Lung (tissue), 11 donors: ENCODE measurements at regions not wholly inside any gene's neighbourhood (a gene's known extent, or its start where the extent isn't known, plus 50 kb on each side); places are given as distances from the start of the nearest gene placed in this dataset.

ENCODE experiments used
- ATAC-seq: fragments of 200-7000 bp; cut with Tn5 transposase; one replicate; pipeline ENCODE4 v1.9.1; 2020; ENCODE audit warnings: moderate number of reproducible peaks; ENCODE audit not compliant: insufficient read depth, low FRiP score
- DNase-seq, 3 donors: peaks; one replicate each; pipeline ENCODE4 v3.0.0-alpha.2; 2013 to 2017
- H3K27ac ChIP-seq, 2 donors: one replicate each; pipeline ENCODE4 v1.5.1; 2013; ENCODE audit warnings: mild to moderate bottlenecking in 2 of 2, moderate library complexity in 2 of 2, control low read depth in 1 of 2, inconsistent platforms in 1 of 2, low read depth in 1 of 2, low read length in 1 of 2
- H3K27me3 ChIP-seq, 3 donors: one replicate each; pipeline ENCODE4 v1.5.1; 2013; ENCODE audit warnings: low read length in 2 of 3; ENCODE audit not compliant: control insufficient read depth in 3 of 3, insufficient read depth in 3 of 3
- H3K36me3 ChIP-seq, 4 donors: one replicate each; pipeline ENCODE4 v1.5.1; 2013; ENCODE audit warnings: low read length in 4 of 4, mild to moderate bottlenecking in 1 of 4, moderate library complexity in 1 of 4; ENCODE audit not compliant: control insufficient read depth in 4 of 4, insufficient read depth in 4 of 4
- H3K4me1 ChIP-seq, 5 donors: one replicate each; pipeline ENCODE4 v1.5.1; 2013; ENCODE audit warnings: low read length in 5 of 5, mild to moderate bottlenecking in 2 of 5, moderate library complexity in 1 of 5; ENCODE audit not compliant: control insufficient read depth in 5 of 5, insufficient read depth in 5 of 5
- H3K4me3 ChIP-seq: one replicate; pipeline ENCODE4 v1.5.1; 2013; ENCODE audit warnings: mild to moderate bottlenecking, control low read depth, moderate library complexity
- H3K9ac ChIP-seq, 2 donors: one replicate each; pipeline ENCODE4 v1.5.1; 2013; ENCODE audit warnings: low read length in 2 of 2, control low read depth in 1 of 2; ENCODE audit not compliant: insufficient read depth in 1 of 2
- H3K9me3 ChIP-seq, 4 donors: one replicate each; pipeline ENCODE4 v1.5.1; 2013; ENCODE audit warnings: low read length in 3 of 4, mild to moderate bottlenecking in 1 of 4, moderate library complexity in 1 of 4; ENCODE audit not compliant: control insufficient read depth in 4 of 4, insufficient read depth in 3 of 4
- WGBS, 2 donors: extraction: QIAGEN DNeasy Blood & Tissue Kit; methylation state at CpG; one replicate each; pipeline ENCODE4 v1.1.7; 2013; 5-methylcytosine and 5-hydroxymethylcytosine counted together
- TF ChIP-seq, protein P1 (sequence below): IDR thresholded peaks from 2 replicates; pipeline ENCODE4 v1.5.1; 2012; ENCODE audit warnings: mild to moderate bottlenecking; ENCODE audit errors: control extremely low read depth, extremely low read depth
- donor health status: control.
- donor health status: control.
- donor health status: Bipolar disorder and iron deficiency.
- donor health status: healthy.
- donor health status: DM: yes; HTN: yes; CAD: no.

GRCh38 chr13:31670831-31671617 lies 68.3 kb upstream of the RXFP2 start:
- Histone ChIP-seq H3K36me3 (no peaks in the 10 kb centered on the region), H3K4me3 (no peak overlapping the region), H3K9me3 (peaks cover 0 to 10% (median under 1%) of the 10 kb centered on the region in 4 donors), H3K9ac (no peak overlapping the region), H3K4me1 (peaks cover 0 to 8% (median 0%) of the 10 kb centered on the region in 5 donors), H3K27me3 (no peaks in the 10 kb centered on the region), H3K27ac (no peak overlapping the region)
- DNase-seq (peak in 1 of 3 donors; percentile 13), ATAC-seq (no peak)
- WGBS, 2 donors = 82 to 83% methylated on average over 1 of the region's 1 CpG
- TF ChIP-seq, protein P1, sequence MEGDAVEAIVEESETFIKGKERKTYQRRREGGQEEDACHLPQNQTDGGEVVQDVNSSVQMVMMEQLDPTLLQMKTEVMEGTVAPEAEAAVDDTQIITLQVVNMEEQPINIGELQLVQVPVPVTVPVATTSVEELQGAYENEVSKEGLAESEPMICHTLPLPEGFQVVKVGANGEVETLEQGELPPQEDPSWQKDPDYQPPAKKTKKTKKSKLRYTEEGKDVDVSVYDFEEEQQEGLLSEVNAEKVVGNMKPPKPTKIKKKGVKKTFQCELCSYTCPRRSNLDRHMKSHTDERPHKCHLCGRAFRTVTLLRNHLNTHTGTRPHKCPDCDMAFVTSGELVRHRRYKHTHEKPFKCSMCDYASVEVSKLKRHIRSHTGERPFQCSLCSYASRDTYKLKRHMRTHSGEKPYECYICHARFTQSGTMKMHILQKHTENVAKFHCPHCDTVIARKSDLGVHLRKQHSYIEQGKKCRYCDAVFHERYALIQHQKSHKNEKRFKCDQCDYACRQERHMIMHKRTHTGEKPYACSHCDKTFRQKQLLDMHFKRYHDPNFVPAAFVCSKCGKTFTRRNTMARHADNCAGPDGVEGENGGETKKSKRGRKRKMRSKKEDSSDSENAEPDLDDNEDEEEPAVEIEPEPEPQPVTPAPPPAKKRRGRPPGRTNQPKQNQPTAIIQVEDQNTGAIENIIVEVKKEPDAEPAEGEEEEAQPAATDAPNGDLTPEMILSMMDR = no peak

DNA sequence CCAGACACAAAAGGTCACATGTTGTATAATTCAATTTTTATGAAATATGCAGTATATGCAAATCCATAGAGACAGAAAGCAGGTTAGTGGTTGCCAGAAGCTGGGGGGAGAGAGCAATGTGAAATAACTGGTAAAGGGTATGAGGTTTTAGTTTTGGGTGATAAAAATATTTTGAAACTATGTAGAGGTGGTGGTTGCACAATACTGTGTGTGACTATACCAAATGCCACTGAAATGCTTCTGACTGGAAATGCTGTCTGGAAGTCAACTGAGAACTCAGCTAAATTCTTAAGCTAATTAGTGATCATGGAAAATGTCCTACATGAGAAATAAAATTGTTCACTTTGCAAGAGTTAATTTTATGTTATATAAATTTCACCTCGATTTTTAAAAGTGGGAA lies 65.3 kb upstream of the RXFP2 start:
- Histone ChIP-seq H3K9ac (no peak overlapping the region), H3K4me3 (no peak overlapping the region), H3K36me3 (no peaks in the 10 kb centered on the region), H3K27me3 (no peaks in the 10 kb centered on the region), H3K4me1 (peaks cover 0 to 10% (median 0%) of the 10 kb centered on the region in 5 donors), H3K27ac (no peak overlapping the region), H3K9me3 (peaks cover 0 to 10% (median 0%) of the 10 kb centered on the region in 4 donors)
- TF ChIP-seq, protein P1 = no peak
- WGBS, 2 donors = 83 to 92% methylated on average over 1 of the region's 1 CpG
- ATAC-seq = no peak
- no peak for DNase-seq

DNA sequence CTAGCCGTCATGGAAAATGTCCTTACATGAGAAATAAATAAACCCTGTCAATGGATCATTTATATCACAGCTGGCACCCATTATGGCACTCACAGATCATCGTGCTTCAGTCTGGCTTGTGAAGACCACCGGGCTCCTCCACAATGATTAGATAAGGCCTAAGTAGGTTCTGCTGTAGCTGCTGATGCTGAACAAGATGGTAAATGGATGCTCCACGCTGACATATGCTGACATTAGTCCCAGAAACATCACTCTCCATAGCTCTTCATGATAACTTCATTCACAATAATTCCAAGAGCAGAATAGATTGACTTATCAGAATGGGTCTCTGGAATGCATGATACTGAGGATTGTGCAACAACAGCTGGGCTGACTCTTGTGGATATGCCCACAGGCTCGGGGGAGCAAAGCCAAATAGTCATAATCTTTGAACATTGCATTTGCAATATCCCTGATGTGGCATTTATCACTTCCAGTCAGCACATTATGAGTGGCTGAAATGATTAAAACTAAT lies 63.8 kb upstream of the RXFP2 start:
- no peak overlapping the region for H3K27ac ChIP-seq
- DNase-seq (peak; percentile 28 to 68 (median 63)), ATAC-seq (no peak)
- H3K4me3 ChIP-seq = no peak overlapping the region
- peaks cover 0 to 10% (median 0%) of the 10 kb centered on the region in 5 donors for H3K4me1 ChIP-seq
- peaks cover 0 to 10% (median 0%) of the 10 kb centered on the region in 4 donors for H3K9me3 ChIP-seq
- H3K9ac ChIP-seq = no peak overlapping the region
- H3K27me3 ChIP-seq = no peaks in the 10 kb centered on the region
- TF ChIP-seq, protein P1 = no peak
- H3K36me3 ChIP-seq = no peaks in the 10 kb centered on the region
- 47 to 62% methylated on average over 5 of the region's 5 CpGs for WGBS, 2 donors
